Fibroblast of pulmonary artery (primary cell): ENCODE measurements at regions not wholly inside any gene's neighbourhood (a gene's known extent, or its start where the extent isn't known, plus 50 kb on each side); places are given as distances from the start of the nearest gene placed in this dataset.
A peak's percentile ranks its signal among the peaks of the same experiment; 100 is the strongest.

ENCODE experiments used
- DNase-seq: peaks from one replicate; pipeline ENCODE4 v3.0.0-alpha.2; 2010; ENCODE audit warnings: low read depth
- H3K4me3 ChIP-seq: replicated peaks from 2 replicates; pipeline ENCODE4 v1.5.1; 2011; ENCODE audit warnings: low read depth, mild to moderate bottlenecking, control low read depth, low read length, moderate library complexity
- CTCF ChIP-seq: IDR thresholded peaks from 2 replicates; pipeline ENCODE4 v1.5.1; 2011; ENCODE audit warnings: mild to moderate bottlenecking, control low read depth, low read length, inconsistent platforms; ENCODE audit errors: missing control alignments

GRCh38 chr4:11746734-11747133 lies 318.0 kb upstream of the HS3ST1 start:
- no peak overlapping the region for H3K4me3 ChIP-seq
- no peak for TF ChIP-seq CTCF
- peak; percentile 25 for DNase-seq

GRCh38 chr4:11743976-11744375 lies 315.3 kb upstream of the HS3ST1 start:
- DNase-seq, result no peak
- H3K4me3 ChIP-seq, result no peak overlapping the region
- no peak for TF ChIP-seq CTCF

GRCh38 chr4:11743236-11743635 lies 314.5 kb upstream of the HS3ST1 start:
- no peak for DNase-seq
- TF ChIP-seq CTCF, result no peak
- H3K4me3 ChIP-seq, result no peak overlapping the region

- DNase-seq, result no peak
- TF ChIP-seq CTCF, result no peak
- H3K4me3 ChIP-seq, result no peak overlapping the region
These were observed 312.5 kb upstream of the HS3ST1 start for GRCh38 chr4:11741190-11741652.

- H3K4me3 ChIP-seq, result no peak overlapping the region
- no peak for TF ChIP-seq CTCF
- peak; percentile 67 for DNase-seq
These were observed 311.3 kb upstream of the HS3ST1 start for GRCh38 chr4:11739992-11740391.

- no peak for TF ChIP-seq CTCF
- no peak for DNase-seq
- no peak overlapping the region for H3K4me3 ChIP-seq
These were observed 308.3 kb upstream of the HS3ST1 start for GRCh38 chr4:11736978-11737377.

- TF ChIP-seq CTCF, result no peak
- no peak overlapping the region for H3K4me3 ChIP-seq
- peak; percentile 35 for DNase-seq
These were observed 307.0 kb upstream of the HS3ST1 start for GRCh38 chr4:11735651-11736050.
